Lung microvascular endothelial cell (primary cell): ENCODE measurements at regions not wholly inside any gene's neighbourhood (a gene's known extent, or its start where the extent isn't known, plus 50 kb on each side); places are given as distances from the start of the nearest gene placed in this dataset.
"Not testable (repeated sequence)": the region's sequence is repeated elsewhere in the genome, so short reads cannot be mapped to it uniquely, and the experiment has no call there.

ENCODE experiments used
- DNase-seq, 2 donors: peaks; one replicate each; pipeline versions ENCODE4 v3.0.0 to v3.0.0-alpha.2; 2010; ENCODE audit warnings: low read depth in 2 of 2

- DNase-seq: peak in 1 of 2 donors; percentile 4
These were observed 298.3 kb downstream of the HS3ST1 start for GRCh38 chr4:11130195-11130970.

- no peak for DNase-seq
These were observed 308.3 kb downstream of the HS3ST1 start for GRCh38 chr4:11120435-11120834.

- DNase-seq: no peak
These were observed 309.2 kb downstream of the HS3ST1 start for GRCh38 chr4:11119474-11119873.

GRCh38 chr4:11118513-11118912, 310.2 kb downstream of the HS3ST1 start:
- no peak for DNase-seq

- DNase-seq: no peak
These were observed 311.8 kb downstream of the HS3ST1 start for GRCh38 chr4:11116940-11117339.

GRCh38 chr4:11111876-11112275, 316.8 kb downstream of the HS3ST1 start:
- no peak for DNase-seq

- DNase-seq: no peak
These were observed 317.3 kb downstream of the HS3ST1 start for GRCh38 chr4:11111370-11111769.

GRCh38 chr4:11106759-11107158, 321.9 kb downstream of the HS3ST1 start:
- no peak for DNase-seq

GRCh38 chr4:11106190-11106589, 322.5 kb downstream of the HS3ST1 start:
- no peak for DNase-seq

- no peak for DNase-seq
These were observed 323.0 kb downstream of the HS3ST1 start for GRCh38 chr4:11105715-11106114.

GRCh38 chr4:11098461-11098860, 330.2 kb downstream of the HS3ST1 start:
- DNase-seq: no peak

GRCh38 chr4:11097725-11098124, 331.0 kb downstream of the HS3ST1 start:
- no peak for DNase-seq

- DNase-seq: no peak
These were observed 347.7 kb downstream of the HS3ST1 start for GRCh38 chr4:11081006-11081405.

- DNase-seq: no peak
These were observed 349.5 kb downstream of the HS3ST1 start for GRCh38 chr4:11079171-11079570.

- no peak for DNase-seq
These were observed 354.0 kb downstream of the HS3ST1 start for GRCh38 chr4:11074581-11075241.

- no peak for DNase-seq
These were observed 355.1 kb downstream of the HS3ST1 start for GRCh38 chr4:11073621-11074051.

- no peak for DNase-seq
These were observed 355.7 kb downstream of the HS3ST1 start for GRCh38 chr4:11072999-11073398.

GRCh38 chr4:11072463-11072862, 356.2 kb downstream of the HS3ST1 start:
- DNase-seq: no peak

- DNase-seq: no peak
These were observed 357.9 kb downstream of the HS3ST1 start for GRCh38 chr4:11070813-11071212.

GRCh38 chr4:11069581-11070211, 359.0 kb downstream of the HS3ST1 start:
- no peak for DNase-seq

- DNase-seq: no peak
These were observed 359.6 kb downstream of the HS3ST1 start for GRCh38 chr4:11069083-11069482.

- DNase-seq: not testable (repeated sequence)
These were observed 362.1 kb downstream of the HS3ST1 start for GRCh38 chr4:11066584-11066983.

GRCh38 chr4:11060637-11061036, 368.1 kb downstream of the HS3ST1 start:
- DNase-seq: not testable (repeated sequence)
